Stimulated activated CD4-positive, alpha-beta T cell treated with anti-CD3 and anti-CD28 coated beads, Interleukin-4, amount 100 ng/mL, for 4 hours (primary cell): ENCODE measurements at regions not wholly inside any gene's neighbourhood (a gene's known extent, or its start where the extent isn't known, plus 50 kb on each side); places are given as distances from the start of the nearest gene placed in this dataset.
"Not testable (repeated sequence)": the region's sequence is repeated elsewhere in the genome, so short reads cannot be mapped to it uniquely, and the experiment has no call there.

Experiments used
- DNase-seq, 2 experiments: peaks; one replicate each; pipeline ENCODE4 v3.0.0-alpha.2; 2020

DNA sequence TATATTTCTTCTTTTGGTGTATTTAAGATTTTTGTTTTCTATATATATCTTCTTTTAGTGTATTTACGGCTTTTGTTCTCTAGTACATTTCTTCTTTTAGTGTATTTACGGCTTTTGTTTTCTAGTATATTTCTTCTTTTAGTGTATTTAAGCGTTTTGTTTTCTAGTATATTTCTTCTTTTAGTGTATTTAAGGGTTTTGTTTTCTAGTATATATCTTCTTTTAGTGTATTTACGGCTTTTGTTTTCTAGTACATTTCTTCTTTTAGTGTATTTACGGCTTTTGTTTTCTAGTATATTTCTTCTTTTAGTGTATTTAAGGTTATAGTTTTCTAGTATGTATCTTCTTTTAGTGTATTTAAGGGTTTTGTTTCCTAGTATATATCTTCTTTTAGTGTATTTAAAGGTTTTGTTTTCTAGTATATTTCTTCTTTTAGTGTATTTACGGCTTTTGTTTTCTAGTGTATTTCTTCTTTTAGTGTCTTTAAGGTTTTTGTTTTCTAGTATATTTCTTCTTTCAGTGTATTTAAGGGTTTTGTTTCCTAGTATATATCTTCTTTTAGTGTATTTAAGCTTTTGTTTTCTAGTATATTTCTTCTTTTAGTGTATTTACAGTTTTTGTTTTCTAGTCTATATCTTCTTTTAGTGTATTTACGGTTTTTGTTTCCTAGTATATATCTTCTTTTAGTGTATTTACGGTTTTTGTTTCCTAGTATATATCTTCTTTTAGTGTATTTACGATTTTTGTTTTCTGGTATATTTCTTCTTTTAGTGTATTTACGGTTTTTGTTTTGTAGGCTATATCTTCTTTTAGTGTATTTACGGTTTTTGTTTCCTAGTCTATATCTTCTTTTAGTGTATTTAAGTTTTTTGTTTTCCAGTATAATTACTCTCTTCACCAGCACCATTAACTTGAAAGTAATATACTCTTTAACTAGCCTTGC lies 249.4 kb downstream of the SHOX start:
- DNase-seq = not testable (repeated sequence)

DNA sequence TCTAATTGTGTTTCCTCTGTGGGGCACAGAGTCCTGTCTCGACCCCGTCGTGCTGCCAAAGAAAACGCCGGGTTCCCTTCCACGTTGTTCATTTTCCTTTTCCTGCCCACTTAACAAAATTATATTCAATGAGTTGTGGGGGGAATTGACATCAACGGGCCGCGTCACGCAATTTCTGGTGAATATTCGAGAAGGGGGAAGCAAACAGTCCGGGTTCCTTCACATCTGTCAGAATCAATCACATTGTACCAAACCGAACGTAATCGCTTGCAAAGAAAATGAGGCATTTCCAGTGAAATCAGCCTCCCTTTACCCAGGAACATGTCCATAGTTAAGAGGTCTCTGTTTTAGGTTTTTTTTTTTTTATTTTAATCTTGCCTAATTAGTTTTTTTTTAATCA lies 243.5 kb downstream of the SHOX start:
- DNase-seq = no peak

DNA sequence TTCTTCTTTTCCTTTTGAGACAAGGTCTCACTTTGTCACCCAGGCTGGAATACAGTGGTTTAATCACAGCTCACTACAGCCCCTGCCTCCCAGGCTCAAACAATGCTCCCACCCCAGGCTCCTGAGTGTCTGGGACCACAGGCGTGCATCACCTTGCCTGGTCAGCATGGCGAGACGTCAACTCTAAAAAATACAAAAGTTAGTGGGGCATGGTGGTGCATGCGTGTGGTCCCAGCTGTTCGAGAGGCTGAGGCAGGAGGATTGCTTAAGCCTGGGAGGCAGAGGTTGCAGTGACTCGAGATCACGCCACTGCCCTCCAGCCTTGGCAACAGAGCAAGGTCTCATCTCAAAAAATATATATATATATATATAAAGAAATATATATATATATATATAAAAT lies 242.4 kb downstream of the SHOX start:
- no peak for DNase-seq

DNA sequence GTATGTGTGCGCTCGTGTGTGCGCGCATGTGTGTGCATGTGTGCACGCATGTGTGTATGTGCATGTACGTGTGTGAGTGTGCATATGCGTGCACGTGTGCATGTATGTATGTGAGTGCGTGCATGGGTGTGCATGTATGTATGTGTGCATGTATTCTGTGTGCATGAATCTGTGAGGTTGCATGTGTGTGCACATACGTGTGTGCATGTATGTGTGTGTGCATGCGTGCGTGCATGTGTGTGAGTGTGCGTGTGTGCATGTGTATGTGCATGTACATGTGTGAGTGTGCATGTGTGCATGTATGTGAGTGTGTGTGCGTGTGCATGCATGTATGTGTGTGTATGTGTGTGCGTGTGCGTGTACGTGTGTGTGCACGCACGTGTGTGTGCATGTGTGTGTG lies 241.5 kb downstream of the SHOX start:
- no peak for DNase-seq

DNA sequence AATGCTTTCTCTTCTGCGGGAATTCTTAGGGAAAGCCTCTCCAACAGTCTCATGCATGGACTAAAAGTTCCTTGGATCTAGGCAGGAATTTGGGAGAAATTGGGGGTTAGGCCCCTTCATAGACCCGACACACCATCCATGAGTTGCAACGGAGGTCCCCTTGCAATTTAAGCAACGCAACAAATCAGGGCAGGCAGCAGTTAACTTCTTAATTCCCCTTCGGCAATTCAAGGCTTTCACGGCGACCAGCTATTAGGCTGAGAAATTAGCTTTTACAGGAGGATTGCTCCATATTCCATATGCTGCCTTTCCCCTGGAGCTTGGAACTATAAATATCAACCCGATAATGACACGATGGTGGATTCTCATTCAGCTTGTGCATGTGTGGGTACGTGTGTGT lies 241.0 kb downstream of the SHOX start:
- no peak for DNase-seq

DNA sequence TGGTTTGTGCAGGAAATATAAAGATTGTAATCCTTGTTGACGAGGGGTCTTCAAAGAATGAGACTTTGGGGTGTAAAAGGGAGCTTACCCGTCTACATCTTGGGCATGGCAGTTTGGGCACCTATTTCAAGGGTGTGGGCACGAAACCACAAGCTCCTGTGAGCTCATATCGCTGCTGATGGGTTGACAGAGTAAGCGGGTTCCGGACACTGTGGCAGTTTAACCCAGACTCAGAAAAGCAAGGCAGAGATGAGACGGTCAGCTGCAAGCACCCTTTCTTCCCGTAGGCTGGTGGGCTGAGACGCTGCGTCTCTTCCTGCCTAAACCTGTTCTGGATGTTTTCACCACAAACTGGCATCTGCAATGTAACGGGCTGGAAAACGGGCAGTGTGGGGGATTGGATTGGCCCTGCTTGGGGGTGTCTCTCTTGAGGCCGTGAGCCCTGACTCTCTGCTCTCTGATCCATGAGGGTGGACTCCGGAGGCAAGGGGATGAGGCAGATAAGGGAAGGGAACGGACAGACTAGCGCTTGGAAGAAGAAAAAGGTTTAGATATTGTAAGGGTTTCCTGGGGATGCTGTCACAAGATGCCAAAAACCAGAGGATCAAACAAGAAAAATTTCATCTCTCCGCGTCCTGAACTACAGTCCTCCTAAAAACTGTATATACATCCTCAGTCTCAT lies 237.5 kb downstream of the SHOX start:
- no peak for DNase-seq

DNA sequence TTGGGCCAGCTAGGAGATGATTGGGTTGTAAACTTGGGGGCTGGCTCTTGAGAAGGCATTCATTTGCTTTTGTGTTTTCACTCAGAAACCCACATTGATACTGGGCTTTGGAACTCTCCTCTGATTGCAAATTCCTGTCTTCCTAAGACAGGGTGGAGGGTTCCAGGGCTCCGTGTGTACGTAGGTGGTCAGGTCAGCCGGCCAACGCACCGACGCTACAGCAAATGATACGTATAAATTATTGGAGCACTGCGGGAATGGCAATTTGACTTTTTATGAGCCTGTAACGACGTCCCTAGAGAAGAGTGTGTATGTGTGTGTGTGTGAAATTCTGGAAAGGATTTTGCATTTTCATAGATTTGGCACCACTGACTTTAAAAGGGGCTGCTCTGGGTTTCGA lies 236.9 kb downstream of the SHOX start:
- DNase-seq = no peak

DNA sequence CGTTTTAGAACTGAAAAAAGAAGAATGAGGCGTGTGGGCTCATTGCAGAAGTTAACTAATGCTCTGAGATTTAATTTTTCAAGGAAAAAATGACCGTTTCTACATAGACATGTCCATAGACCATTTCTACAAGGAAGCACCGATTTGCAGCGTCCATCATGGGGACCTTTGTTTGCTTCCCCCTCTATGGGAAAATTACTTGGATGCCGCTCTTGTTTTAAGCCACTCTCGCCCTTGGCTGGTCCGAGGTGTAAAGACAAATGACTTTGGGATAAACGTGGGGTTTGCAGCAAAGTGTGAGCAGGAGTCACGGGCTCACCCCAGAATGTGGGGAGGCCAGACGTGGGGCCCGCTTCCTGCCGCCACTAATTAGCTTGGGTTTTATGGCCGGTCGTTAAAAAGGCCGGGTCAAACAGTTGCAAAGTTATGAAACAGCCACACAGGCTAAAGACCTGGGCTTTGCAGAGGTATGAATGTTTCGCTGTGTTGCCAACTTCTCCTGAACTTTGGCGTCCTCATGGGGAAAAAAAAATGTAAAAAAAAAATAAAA lies 235.9 kb downstream of the SHOX start:
- no peak for DNase-seq

DNA sequence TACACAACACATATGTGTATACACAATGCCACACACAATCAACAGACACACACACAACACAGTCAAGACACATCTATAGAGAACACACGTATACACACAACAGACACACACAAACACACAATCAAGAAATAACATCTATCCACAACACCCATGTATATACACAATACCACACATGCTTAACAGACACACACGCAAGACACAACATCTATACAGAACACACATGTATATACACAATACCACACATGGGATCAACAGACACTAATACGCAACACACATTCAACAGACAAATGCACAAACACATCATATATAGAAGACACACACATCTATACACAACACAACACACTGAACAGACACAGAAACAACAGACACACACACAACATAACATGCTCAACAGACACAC lies 234.8 kb downstream of the SHOX start:
- no peak for DNase-seq

DNA sequence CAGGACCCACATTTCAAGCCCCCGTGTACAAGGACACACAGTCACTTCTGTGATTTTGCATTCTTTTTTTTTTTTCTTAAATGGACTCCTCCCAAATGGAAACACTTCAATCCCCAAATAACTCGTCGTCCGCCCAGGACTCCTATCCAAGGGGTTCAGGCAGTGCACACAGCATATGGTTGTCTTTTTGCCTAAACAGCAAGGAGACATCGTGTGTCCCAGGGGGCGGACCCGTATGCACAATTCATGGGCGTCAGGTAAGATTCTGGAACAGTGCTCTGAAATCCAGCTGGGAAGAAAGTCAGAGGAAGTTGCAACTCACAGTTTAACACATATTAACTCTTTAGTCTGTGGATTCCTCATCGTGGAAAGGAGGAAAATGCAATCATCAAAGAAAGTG lies 231.3 kb downstream of the SHOX start:
- DNase-seq = no peak

DNA sequence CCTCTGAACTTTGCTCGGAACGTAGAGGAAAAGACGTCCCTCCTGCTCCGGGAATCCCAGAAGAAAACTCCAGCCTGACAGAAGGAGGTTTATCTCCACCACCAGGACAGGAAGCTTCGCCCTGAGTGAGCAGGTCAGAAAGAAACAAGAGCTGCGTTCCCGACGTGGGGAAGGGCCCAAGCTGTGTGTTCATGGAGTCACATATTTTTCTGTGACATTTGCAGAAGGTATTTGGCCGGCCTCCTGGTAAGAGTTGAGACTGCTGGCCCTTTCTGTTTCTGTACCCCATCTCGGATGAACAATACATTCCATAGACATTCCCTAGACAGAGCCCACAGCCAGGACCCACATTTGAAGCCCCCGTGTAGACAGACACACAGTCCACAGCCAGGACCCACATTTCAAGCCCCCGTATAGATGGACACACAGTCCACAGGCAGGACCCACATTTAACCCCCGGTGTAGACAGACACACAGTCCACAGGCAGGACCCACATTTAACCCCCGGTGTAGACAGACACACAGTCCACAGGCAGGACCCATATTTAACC lies 230.8 kb downstream of the SHOX start:
- no peak for DNase-seq

DNA sequence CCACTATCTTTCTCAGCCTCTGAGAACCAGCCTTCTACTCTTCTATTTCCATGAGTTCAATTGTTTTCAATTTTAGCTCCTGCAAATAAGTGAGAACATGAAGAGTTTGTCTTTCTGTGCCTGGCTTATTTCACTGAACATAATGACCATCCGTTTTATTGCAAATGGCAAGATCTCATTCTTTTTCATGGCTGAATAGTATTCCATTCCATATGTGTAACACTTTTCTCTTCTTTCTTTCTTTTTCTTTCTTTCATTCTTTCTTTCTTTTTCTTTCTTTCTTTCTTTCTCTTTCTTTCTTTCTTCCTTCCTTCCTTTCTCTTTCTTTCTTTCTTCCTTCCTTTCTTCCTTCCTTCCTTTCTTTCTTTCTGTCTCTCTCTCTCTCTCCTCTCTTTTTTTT lies 228.7 kb downstream of the SHOX start:
- DNase-seq = no peak

DNA sequence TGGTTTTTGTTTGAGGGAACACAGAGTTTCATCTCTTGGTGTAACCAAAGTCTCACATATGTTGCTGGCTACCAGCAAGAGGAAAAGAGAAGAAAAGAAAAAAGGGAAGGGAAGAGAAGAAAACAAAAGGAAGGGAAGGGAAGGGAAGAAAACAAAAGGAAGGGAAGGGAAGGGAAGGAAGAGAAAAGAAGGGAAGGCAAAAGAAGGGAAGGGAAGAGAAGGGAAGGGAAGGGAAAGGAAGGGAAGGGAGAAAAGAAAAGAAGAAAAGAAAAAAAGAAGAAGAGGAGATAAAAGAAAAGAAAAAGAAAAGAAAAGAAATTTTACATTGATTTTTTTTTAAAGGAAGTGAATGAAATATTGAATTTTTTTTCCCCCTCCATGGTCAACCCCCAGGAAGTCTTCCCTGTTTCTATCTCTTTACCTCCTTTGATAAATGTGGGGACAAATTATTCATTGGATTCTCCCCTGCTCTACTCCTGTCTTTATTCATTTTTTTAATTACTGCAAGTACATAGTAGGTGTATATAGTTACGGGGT lies 228.0 kb downstream of the SHOX start:
- DNase-seq = no peak

DNA sequence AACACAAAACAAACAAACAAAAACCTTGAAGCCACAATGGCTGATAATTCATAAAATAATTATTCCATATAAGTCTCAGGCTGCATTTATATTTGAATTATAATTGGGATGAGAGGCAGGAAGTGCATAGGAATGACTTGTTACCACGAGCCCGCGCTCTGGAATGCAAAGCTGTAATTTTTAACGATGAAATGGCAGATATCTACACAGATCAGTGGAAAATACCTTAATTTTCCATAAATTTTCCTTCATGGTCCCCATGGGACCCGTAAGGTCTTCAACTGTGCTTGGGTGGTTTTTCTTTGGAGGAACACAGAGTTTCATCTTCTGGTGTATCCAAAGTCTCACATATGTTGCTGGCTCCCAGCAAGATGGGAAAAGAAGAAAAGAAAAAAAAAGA lies 226.8 kb downstream of the SHOX start:
- no peak for DNase-seq

DNA sequence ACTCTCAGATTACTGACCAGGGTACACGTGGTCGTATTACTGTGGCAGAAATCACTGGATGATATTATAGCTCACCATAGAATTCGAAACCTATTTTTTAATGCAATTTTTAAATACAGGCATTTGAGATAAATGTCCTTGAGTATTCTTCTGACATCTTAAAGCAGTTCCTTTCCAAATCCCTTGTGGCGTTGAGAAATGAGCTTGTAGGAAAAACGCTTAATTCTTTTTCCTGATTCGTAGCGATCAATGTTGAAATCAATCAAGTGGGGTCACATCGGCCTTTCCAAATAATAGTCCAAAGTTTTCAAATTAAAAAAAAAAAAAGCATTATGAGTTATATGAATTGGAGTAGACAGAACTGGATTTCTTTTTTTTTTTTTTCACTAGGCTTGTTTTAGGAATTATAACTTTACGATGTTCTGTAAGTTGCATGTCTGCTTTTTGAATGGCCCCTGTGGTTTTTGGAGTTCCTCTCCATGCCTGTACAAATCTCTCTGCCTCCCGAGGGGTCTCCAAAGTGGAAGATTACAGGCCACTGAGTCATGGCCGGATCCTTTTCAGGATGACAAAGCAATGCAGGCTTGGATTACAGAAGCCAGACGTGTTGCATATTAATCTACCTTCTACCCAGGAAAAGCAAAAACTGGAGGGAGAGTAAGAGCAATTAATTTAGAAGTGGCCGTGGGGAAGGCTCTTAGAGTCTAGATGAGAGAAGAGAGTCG lies 226.1 kb downstream of the SHOX start:
- DNase-seq = no peak

DNA sequence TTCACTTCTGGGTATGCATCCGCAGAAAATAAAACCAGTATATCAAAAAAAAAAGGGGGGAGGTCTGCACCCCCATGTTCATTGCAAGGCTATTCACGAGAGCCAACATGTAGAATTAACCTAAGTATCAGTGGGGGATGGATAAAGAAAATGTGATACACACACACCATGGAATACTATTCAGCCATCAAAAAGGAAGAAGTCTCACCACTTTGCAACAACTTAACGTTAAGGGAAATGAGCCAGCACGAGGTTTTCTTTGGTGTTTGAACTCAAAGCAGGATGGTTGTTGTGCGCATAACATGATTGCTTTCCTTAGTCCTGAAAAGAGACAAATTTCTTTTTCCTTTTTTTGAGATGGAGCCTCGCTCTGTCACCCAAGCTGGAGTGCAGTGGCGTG lies 222.7 kb downstream of the SHOX start:
- DNase-seq = no peak

DNA sequence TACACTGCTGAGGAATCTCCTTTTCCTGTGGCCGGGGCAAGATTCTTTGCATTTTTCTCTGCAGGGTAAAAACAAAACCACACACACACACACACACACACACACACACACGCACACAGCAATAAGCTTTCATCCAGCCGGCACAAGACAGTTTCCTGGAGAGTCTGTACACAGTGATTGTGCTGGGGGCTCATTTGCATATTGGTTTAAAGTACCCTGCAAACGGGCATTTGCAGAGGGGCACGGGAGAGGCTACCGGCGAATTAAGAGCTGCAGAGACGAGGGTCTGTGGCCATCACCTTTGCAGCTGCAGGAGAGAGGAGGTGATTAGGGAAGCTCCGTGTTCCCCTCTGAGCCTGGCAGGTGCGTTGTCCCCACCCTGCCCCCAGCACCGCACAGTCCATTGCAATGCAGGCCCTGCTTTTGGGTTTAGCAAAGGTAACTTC lies 219.9 kb downstream of the SHOX start:
- DNase-seq = no peak

DNA sequence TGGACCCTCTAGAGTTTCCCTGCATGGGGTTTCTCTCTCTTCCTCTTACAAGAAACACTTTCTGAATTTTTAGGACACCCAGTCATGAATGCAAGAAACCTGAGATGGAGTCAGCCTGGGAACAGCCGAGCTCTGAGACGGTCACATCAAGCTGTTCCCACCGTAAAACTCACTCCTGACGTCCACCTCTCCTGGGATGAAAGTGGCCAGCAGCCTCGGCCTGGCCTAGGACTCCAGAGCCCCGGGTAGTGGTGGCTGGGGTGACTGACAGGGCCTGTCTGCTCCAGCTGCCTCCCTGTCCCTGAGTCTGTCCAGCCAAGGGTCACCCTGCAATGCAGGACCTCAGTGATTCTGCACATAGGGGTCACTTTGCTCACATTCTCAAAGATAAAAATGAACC lies 217.8 kb downstream of the SHOX start:
- DNase-seq = no peak

DNA sequence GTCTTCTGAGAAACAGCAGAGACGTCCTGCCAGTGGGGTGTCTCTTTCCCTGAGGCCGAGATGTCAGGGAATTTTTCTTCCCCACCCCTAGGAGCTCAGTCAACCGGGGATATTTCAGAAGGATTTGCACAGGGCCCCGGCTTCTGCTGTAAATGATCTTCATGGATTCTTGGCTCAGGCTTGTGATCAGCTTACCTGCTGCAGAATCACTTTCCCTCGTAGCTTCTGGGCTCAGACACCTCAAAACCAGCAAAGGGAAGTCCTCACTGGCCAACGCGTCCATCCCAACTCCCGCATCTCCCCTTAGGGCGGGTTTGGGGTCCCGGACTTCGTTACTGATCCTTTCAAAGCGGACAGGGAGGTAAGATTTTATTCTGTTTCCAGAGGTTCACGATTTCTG lies 212.7 kb downstream of the SHOX start:
- no peak for DNase-seq

DNA sequence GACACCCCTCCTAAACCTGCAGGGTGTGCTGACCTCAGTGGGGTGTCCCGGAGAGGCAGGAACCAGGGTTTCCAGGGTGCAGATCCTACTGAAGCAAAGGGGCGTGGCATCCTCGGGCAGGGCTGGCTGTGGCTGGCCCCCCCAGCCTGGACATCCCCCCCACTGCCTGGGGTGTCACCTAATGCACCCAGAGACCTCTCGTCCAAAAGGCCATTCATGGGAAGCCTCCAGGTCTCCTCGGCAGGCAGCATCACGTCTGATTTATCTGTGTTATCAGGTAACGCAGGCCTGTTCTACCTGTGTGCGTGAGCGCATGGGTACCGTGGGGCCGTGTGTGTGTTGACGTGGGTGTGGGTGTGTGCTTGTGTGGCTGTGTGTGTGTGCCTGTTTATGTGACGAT lies 210.0 kb downstream of the SHOX start:
- DNase-seq = no peak

DNA sequence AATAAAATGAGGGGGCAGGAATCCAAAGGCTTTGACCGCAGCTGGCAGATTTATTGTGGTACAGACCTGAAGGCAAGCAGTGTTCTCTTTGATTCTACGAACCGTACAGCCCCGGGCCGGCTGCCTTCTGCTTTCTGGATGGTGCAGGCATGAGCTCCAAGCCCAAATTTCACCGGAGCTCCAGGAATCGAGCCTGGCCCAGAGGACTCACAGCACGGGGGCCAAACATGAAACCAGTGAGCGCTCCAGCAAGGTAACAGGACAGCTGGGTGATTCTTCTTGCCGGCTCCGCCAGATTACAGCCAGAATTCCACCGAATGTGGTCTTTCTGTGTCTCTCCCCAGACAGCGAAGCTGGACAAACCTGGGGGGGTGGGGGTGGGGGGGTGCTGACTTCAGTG lies 208.1 kb downstream of the SHOX start:
- not testable (repeated sequence) for DNase-seq

DNA sequence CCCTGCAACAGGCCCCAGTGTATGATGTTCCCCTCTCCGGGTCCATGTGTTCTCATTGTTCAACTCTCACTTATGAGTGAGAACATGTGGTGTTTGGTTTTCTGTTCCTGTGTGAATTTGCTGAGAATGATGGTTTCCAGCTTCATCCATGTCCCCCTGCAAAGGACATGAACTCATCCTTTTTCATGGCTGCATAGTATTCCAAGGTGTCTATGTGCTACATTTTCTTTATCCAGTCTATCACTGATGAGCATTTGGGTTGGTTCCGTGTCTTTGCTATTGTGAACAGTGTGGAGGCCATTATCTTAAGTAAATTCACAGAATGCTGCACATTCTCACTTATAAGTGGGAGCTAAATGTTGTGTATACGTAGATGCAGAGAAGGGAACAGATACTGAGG lies 205.3 kb downstream of the SHOX start:
- DNase-seq = not testable (repeated sequence)

DNA sequence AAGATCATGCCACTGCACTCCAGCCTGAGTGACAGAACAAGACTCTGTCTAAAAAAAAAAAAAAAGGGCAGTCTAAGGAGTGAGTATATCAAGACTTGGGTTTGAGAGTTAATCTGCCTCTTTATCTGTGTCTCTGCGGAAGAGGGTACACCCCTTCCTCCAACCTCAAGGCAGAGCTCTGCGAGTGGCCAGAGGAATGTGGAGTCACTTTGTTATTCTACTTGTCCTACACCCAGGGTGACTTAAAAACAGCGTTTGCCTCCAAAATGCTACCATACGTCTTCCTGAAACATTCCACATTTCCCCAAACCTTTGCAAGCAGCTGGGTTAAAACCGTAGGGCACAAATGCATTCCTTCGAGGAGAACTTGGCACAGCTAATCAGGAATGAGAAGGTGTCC lies 199.9 kb downstream of the SHOX start:
- no peak for DNase-seq
